ENCODE measurements at regions not wholly inside any gene's neighbourhood (a gene's known extent, or its start where the extent isn't known, plus 50 kb on each side); places are given as distances from the start of the nearest gene placed in this dataset.

DNA sequence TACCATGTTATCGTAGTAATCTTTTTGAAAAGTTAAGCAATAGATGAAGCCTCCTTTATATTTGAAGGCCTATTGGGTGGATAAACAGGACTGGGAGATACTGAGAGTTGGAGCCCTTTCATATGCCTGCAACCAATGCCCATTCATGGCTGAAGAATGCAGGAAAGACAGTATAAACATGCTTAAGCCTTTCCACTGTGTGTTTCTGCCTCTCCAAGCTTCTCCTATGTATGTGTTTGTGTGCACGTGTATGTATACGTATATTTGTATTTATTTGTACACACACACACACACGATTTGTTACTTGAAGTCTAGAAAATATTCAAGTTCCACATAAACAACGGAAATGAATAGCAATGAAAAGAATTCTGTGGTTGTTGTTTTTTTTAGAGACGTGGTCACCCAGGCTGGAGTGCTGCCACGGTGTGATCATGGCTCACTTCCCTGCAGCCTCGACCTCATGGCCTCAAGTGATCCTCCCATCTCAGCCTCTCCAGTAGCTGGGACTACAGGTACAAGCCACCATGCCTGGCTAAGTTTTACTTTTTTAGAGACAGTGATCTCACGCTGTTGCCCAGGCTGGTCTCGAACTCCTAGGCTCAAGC is 1453.5 kb downstream of the AACS start:
- no peak for TF ChIP-seq ZFX (IDR thresholded peaks at IDR 0.05)
- TF ChIP-seq, protein P1, sequence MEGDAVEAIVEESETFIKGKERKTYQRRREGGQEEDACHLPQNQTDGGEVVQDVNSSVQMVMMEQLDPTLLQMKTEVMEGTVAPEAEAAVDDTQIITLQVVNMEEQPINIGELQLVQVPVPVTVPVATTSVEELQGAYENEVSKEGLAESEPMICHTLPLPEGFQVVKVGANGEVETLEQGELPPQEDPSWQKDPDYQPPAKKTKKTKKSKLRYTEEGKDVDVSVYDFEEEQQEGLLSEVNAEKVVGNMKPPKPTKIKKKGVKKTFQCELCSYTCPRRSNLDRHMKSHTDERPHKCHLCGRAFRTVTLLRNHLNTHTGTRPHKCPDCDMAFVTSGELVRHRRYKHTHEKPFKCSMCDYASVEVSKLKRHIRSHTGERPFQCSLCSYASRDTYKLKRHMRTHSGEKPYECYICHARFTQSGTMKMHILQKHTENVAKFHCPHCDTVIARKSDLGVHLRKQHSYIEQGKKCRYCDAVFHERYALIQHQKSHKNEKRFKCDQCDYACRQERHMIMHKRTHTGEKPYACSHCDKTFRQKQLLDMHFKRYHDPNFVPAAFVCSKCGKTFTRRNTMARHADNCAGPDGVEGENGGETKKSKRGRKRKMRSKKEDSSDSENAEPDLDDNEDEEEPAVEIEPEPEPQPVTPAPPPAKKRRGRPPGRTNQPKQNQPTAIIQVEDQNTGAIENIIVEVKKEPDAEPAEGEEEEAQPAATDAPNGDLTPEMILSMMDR (conservative IDR thresholded peaks at IDR 0.05): no peak
- no peak overlapping the region for H3K27ac ChIP-seq

DNA sequence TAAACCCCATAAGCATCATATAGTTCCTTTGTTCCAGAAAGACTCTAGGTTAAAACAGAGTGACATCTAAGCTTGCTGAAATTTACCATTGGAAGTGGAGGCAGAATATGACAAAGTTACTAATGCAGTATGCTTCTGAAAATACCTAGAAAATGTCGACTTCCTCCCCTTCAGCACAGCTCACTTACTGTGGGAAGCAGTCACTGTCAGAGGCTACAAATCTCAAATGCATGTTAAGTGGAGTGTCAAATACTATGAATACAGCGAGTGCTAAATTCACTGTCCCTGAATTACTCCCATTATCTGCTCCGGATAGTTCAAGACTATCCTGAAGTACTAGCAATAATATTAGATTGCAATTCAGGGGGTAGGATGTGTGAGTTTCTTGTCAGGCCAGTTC is 1454.6 kb downstream of the AACS start:
- H3K27ac ChIP-seq: no peak overlapping the region
- TF ChIP-seq ZFX (IDR thresholded peaks at IDR 0.05): no peak
- TF ChIP-seq, protein P1 (conservative IDR thresholded peaks at IDR 0.05): no peak

DNA sequence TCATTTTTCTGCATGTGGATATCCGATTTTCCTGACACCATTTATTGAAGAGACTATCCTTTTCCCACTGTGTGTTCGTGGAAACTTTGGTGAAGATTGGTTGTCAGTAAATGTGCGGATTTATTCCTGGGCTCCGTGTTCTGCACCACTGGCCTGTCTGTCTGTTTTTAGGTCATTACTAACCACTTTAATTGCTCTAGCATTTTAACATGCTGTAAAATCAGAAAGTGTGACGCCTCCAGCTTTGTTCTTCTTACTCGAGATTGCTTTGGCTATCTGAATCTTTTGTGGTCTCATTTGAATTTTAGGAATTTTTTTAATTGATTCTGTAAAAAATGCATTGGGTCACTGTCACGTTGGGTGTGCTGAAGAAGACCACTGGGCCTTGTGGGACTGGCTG is 1458.7 kb downstream of the AACS start:
- TF ChIP-seq ZFX (IDR thresholded peaks at IDR 0.05): no peak
- TF ChIP-seq, protein P1 (conservative IDR thresholded peaks at IDR 0.05): no peak
- H3K27ac ChIP-seq: no peak overlapping the region

DNA sequence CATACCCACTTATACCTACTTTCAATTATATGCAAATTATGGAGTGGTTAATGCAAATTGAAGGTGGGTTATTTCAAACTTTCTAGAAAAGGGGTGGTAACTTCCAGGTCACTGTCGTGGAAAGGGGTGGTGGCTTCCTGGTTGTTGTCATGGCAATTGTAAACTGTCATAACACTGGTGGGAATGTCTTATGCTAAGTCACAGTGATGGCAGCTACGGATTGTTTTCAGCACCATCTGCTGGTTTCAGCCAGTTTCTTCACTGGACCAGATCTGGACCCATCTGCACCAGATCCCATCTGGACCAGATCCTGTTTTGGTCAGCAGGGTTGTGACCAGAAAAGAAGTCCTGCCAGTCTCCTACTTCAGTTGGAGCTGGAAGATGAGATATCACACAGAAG is 1469.3 kb downstream of the AACS start:
- TF ChIP-seq, protein P1 (conservative IDR thresholded peaks at IDR 0.05): no peak
- TF ChIP-seq ZFX (IDR thresholded peaks at IDR 0.05): no peak
- no peak overlapping the region for H3K27ac ChIP-seq

DNA sequence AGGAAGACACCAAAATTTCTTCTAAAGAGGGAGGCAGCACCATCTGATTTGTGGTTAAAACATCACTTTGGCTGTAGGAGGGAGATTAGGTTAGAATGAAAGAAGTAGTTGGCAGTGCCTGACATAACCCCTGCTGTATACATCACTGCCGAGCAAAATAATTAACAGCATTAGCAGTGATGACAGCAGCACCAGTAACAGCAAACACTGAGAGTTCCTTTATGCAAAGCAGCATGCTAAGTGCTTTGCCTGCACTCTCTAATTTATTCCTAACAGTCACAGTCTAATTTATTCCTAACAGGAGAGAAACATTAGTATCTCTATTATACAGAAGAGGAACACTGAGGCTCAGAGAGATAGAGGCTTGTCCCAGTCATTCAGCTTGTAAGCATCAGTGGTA is 1469.7 kb downstream of the AACS start:
- TF ChIP-seq, protein P1 (conservative IDR thresholded peaks at IDR 0.05): no peak
- TF ChIP-seq ZFX (IDR thresholded peaks at IDR 0.05): no peak
- H3K27ac ChIP-seq: no peak overlapping the region

DNA sequence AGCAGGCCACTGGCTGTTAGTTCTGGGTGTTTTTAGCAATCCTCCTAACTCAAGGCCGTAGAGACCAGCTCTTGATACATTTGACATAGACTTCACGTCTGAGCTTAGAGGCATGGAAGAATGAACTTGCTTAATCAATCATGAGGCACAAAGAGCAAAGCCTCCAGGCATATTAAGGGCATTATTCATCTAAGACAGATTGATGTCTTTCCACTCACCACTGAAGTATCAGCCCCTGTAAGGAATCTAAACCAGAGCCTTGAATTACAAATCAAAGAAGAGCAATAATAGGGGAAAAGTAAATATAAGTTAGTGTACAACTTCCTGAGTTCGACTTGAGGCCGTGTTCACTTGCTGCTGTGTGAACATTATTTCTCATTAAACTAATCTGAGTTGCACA is 1470.7 kb downstream of the AACS start:
- TF ChIP-seq, protein P1 (conservative IDR thresholded peaks at IDR 0.05): no peak
- TF ChIP-seq ZFX (IDR thresholded peaks at IDR 0.05): no peak

DNA sequence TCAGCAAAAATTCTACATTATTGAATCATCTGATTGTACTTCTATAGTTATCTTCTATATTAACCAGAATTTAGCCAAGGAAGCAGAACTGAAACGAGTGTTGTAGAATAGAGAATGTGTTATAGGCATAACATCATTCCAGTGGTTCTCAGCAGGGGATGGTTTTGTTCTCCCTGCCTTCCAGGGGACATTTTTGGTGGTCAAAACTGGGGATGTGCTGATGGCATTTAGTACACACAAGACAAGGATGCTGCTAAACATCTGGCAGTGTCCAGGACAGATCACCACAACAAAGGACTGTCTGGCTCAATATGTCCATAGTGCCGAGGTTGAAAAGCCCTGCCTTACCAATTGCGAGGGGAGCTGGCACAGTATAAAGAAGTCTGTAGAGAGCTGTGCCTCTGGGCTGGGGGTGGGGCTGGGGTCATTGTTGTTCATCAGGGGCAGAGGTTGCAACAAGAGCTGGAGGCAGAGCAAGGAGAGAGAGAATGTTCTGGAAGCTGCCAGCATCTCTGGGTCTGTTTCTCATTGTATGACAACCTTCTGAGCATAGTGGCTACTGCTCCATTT is 1472.8 kb downstream of the AACS start:
- no peak overlapping the region for H3K27ac ChIP-seq
- TF ChIP-seq, protein P1 (conservative IDR thresholded peaks at IDR 0.05): no peak
- TF ChIP-seq ZFX (IDR thresholded peaks at IDR 0.05): no peak

More for the DNA sequence above, 1470.7 kb downstream of the AACS start:
- no peak overlapping the region for H3K27ac ChIP-seq
